ENCODE measurements at regions not wholly inside any gene's neighbourhood (a gene's known extent, or its start where the extent isn't known, plus 50 kb on each side); places are given as distances from the start of the nearest gene placed in this dataset.
A peak's percentile ranks its signal among the peaks of the same experiment; 100 is the strongest.

- DNase-seq (ENCODE audit: extremely low read depth in 1 of 4, low spot score in 3 of 4) = no peak
- FAIRE-seq = no peak
- Histone ChIP-seq H2AFZ (ENCODE audit: low read depth, low read length) (no peak overlapping the region), H3K4me3 (no peak overlapping the region), H3K79me2 (ENCODE audit: control insufficient read depth, insufficient read depth, low read length) (no peaks in the 10 kb centered on the region), H3K9ac (ENCODE audit: insufficient read depth in 1 of 2, low read depth in 2 of 2, low read length in 2 of 2) (no peak overlapping the region), H3K9me3 (replicated peaks; ENCODE audit: control insufficient read depth, insufficient read depth, low read depth, low read length) (no peaks in the 10 kb centered on the region), H3K9me1 (ENCODE audit: control insufficient read depth, insufficient read depth, low read length) (no peaks in the 10 kb centered on the region), H3K4me2 (ENCODE audit: insufficient read depth, low read length) (no peak overlapping the region), H3K27me3 (ENCODE audit: control insufficient read depth in 2 of 2, insufficient read depth in 2 of 2, low read length in 2 of 2) (no peaks in the 10 kb centered on the region), H3K4me1 (replicated peaks in 1 of 2; ENCODE audit: control insufficient read depth in 2 of 2, insufficient read depth in 2 of 2, low read length in 2 of 2) (no peaks in the 10 kb centered on the region; a peak in 1 of 5 replicates), H3K27ac (ENCODE audit: extremely low read depth, low read depth, low read length) (no peak overlapping the region), H3K36me3 (ENCODE audit: control insufficient read depth, insufficient read depth, low read length) (no peaks in the 10 kb centered on the region), H4K20me1 (replicated peaks; ENCODE audit: control insufficient read depth, insufficient read depth, low read length) (no peaks in the 10 kb centered on the region; the same call in 1 of the 2 replicates)
- in situ Hi-C loops (cut with MboI) (no loop called here), intact Hi-C loops (cut with micrococcal nuclease) (no loop called here)
- 5% methylated on average over 2 of the region's 2 CpGs for WGBS (ENCODE audit: insufficient coverage, low coverage, missing lambda C conversion rate)
- CTCF ChIA-PET (ENCODE audit: low intra/inter-chr PET ratio) = no interaction called here
- 0 out of 2 replicates have a peak, but pooled peaks have one; percentile 9 for TF ChIP-seq FOSL1 (tag; conservative IDR thresholded peaks at IDR 0.05)
- TF ChIP-seq EP300 (IDR thresholded peaks at IDR 0.05; ENCODE audit: low read length) = no peak
- no peak for TF ChIP-seq JUN (IDR thresholded peaks at IDR 0.05; ENCODE audit: borderline replicate concordance, low read depth, low read length)
- no peak for TF ChIP-seq JUN (CRISPR knock-in tag; IDR thresholded peaks at IDR 0.05; ENCODE audit: borderline replicate concordance)
- TF ChIP-seq ZNF3 (CRISPR knock-in tag; IDR thresholded peaks at IDR 0.05) = no peak
- TF ChIP-seq ZNF347 (CRISPR knock-in tag; IDR thresholded peaks at IDR 0.05; ENCODE audit: low read depth) = no peak
- no peak for TF ChIP-seq CBX2 (IDR thresholded peaks at IDR 0.05; ENCODE audit: insufficient read depth, low read length, poor library complexity, severe bottlenecking)
- no peak for TF ChIP-seq PPARD (CRISPR knock-in tag; IDR thresholded peaks at IDR 0.05)
- no peak for TF ChIP-seq PHTF2 (CRISPR knock-in tag; IDR thresholded peaks at IDR 0.05)
- POLR2A ChIA-PET = interaction anchor here (1.1 kb wide), 1 partner anchor 17 kb away, joined by 3 read pairs; no protein-coding TSS in a partner anchor
- no TSS peak for BruUV-seq (replicated peaks)
- ATAC-seq = no peak
These were observed 354.3 kb downstream of the GPAT3 start for GRCh38 chr4:83890231-83890630.

Measured in K562 (cell line).